ENCODE measurements at regions not wholly inside any gene's neighbourhood (a gene's known extent, or its start where the extent isn't known, plus 50 kb on each side); places are given as distances from the start of the nearest gene placed in this dataset.

DNA sequence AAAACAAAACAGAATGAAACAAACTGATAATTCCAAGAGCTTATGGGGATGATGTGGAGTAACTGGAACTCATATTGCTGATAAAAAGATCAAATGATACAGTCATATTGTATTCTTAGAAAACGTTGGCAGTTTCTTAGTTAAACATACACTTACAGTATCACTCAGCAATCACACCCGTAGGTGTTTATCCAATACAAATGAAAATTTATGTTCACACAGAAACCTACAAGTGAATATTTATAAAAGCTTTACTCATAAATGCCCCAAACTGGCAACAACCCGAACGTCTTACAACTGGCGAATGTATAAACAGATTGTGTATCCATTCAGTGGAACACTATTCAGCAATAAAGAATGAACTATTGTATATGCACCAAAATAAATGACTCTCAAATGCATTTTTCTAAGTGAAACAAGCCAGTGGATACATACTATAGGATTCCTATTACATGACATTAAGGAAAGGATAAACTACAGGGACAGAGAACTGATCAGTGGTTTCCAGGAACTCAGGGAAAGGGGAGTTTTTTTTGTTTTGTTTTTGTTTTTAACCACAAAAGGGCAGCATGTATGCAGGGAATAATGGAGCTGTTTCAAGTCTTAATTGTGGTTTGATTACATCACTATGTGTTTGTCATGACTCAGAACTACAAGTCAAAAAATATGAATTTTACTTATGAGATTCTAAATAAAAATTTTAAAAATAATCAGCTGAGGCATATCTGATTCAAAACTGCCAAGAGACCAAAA, 71.8 kb upstream of the NDUFB4 start:
- TF ChIP-seq, protein P1, sequence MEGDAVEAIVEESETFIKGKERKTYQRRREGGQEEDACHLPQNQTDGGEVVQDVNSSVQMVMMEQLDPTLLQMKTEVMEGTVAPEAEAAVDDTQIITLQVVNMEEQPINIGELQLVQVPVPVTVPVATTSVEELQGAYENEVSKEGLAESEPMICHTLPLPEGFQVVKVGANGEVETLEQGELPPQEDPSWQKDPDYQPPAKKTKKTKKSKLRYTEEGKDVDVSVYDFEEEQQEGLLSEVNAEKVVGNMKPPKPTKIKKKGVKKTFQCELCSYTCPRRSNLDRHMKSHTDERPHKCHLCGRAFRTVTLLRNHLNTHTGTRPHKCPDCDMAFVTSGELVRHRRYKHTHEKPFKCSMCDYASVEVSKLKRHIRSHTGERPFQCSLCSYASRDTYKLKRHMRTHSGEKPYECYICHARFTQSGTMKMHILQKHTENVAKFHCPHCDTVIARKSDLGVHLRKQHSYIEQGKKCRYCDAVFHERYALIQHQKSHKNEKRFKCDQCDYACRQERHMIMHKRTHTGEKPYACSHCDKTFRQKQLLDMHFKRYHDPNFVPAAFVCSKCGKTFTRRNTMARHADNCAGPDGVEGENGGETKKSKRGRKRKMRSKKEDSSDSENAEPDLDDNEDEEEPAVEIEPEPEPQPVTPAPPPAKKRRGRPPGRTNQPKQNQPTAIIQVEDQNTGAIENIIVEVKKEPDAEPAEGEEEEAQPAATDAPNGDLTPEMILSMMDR (conservative IDR thresholded peaks at IDR 0.05 in 1 of 2, IDR thresholded peaks at IDR 0.05 in 1 of 2; ENCODE audit: low read depth in 1 of 2, low read length in 2 of 2) = no peak
- TF ChIP-seq EZH2 (IDR thresholded peaks at IDR 0.05; ENCODE audit: low read length, missing control alignments) = no peak

Measured in fibroblast of lung (primary cell).